Activated CD4-positive, alpha-beta T cell treated with anti-CD3 and anti-CD28 coated beads, Interleukin-2, amount 50 U/mL, for 1 hour (primary cell): ENCODE measurements at regions not wholly inside any gene's neighbourhood (a gene's known extent, or its start where the extent isn't known, plus 50 kb on each side); places are given as distances from the start of the nearest gene placed in this dataset.
"Not testable (repeated sequence)": the region's sequence is repeated elsewhere in the genome, so short reads cannot be mapped to it uniquely, and the experiment has no call there.

ENCODE experiments used
- DNase-seq: peaks from one replicate; pipeline ENCODE4 v3.0.0-alpha.2; 2020

DNA sequence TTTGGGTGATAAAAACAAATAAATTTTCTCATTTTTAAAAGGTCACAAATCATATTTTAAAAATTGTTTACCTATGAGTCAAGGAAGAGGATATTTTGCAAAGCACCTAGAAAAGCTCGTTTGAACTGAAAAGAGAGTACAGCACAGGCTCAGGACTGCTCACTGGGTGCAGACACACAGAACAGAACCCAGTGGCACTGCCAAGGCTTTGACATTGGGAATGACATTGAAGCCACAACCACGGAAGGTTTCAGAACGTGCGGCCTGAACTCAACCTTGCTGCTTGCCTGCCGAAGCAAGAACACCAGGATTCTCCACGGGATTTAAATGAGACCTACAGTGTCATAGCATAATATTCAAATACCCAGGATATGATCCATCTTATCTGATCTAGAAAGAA, 597.1 kb upstream of the B3GAT1 start:
- DNase-seq: no peak

DNA sequence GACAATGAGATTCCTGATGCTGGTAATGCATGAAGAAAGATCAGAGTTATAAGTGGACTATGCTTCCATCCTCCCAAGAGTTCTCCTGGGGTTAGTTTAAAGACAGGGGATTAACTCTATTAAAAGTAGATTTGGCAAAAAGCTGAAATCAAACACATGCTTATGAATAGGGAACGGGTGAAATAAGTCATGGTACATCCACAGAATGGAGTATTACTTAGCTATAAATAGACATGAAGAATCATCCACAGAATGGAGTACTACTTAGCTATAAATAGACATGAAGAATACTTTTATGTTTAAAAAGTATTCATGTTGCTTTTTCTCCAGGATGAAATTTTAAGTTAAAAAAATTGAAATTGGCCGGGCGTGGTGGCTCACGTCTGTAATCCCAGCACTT, 596.4 kb upstream of the B3GAT1 start:
- DNase-seq: no peak

DNA sequence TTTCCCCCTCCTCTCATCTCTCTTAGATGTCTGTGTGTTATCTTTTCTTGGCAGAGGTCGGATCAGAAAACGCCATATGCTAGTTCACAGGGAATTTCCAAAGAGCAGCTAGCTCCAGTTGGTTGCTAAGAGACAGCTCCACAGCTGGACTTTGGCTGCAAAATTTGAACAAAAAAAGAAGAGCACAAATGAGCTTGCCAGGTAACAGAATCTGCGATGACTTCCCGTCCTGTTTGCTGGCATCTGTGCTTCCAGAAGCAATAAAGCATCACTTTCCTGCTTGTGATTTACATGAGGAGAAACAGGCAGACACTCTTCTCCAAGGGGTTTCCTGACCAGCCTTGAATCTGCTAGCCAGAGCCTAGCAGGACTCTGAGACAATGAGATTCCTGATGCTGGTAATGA, 596.0 kb upstream of the B3GAT1 start:
- no peak for DNase-seq

DNA sequence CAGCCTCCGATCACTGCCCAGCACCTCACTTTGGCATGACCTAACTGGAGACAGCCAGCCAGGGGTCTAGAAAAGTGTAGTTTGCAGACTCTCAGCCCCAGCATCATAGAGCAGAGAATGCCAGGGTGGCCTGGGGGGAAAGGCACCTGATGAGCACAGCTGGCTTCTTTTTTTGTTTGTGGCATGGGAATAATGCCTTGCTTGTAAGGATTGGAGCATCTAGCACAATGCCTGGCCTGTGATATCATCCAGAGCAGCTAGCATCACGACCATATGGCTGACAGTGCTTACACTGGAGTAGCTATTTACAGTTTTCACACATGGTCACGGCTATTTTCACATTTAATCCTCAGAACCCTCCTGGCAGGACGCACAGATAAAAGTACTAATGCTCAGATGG, 594.8 kb upstream of the B3GAT1 start:
- DNase-seq: no peak

DNA sequence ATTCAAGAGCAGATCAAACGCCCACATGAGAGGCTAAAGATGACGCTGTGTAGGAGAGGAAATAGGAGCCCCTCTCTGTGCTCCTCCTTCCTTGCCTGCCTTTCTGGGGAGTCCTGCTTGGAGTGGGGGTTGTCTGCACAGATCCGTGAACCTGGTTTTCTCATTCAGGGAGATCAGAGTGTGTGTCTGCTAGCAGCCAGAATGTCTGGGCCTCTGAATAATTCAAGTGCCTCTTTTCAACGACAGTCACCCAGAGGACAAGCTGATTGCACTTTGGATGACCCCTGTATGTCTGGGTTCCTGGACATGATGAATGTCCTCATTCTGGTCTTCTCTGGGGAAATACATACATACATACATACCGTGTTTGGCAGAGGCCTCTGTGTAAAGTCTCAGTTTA, 592.5 kb upstream of the B3GAT1 start:
- no peak for DNase-seq

DNA sequence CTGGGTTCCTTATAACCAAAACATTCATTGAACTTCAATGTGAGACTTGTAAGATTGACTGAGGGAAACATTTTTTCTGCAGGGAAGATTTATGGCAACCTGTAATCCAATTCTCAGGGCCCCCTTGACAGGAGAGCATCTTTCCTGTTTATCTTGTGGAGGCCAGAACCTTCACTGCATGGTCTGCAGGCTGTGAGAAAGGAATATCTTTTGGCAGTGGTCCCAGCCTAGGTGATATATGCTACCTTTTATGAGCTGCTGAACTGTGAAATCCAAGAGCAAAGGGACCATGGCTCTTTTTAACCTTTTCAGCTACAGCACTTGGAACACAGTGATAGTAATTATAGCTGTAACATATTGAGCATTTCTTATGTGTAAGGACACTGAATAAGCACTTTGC, 590.2 kb upstream of the B3GAT1 start:
- no peak for DNase-seq

DNA sequence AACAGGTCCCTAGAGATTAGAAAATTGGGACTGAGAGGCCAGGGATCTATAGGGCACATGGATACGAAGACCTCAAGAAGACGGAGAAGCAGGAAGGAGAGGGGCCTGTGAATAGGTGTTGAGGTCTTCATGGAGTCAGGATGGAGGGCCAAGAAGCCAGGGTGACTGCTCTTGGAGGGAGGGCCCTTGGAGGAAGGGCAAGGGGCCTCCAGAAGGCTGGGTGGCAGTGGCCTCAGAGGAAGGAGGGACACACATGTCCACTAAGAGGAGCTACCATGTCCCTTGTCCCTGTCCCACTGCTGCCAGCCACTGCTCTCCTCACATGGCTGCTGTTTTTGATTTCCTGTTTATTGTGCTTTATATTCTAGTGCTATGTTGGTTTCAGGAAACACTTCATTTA, 589.5 kb upstream of the B3GAT1 start:
- DNase-seq: no peak

DNA sequence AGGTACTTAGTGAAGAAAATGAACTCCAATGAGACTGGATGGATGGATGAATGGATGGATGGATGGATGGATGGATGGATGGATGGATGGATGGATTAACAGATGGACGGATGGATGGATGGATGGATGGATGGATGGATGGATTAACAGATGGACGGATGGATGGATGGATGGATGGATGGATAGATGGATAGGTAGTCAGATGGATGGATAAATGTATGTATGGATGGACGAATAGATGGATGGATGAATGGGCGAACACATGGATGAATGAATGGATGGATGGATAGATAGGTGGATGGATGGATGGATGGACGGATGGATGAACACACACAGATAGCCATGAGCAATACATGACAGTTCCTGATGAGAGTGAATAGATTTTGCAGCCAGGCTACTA, 589.0 kb upstream of the B3GAT1 start:
- not testable (repeated sequence) for DNase-seq

DNA sequence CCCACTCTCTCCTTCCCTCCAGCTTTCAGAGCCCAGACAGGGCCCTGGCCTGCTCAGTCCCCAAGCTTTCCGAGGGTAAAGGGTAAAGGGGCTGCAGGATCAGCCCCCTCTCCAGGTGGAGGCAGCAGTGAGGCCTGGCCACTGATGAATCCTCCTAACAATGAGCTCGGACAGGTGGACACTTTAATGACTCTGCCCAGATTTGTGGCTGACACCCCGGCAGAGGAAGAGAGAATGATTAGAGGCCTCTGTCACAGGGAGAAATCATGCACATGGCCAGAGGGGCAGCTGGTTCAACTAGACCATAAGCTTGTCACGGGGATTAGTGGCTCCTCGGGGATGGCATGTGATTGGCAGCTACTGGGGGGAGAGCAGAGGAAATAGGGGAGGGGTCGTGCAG, 587.5 kb upstream of the B3GAT1 start:
- DNase-seq: no peak

DNA sequence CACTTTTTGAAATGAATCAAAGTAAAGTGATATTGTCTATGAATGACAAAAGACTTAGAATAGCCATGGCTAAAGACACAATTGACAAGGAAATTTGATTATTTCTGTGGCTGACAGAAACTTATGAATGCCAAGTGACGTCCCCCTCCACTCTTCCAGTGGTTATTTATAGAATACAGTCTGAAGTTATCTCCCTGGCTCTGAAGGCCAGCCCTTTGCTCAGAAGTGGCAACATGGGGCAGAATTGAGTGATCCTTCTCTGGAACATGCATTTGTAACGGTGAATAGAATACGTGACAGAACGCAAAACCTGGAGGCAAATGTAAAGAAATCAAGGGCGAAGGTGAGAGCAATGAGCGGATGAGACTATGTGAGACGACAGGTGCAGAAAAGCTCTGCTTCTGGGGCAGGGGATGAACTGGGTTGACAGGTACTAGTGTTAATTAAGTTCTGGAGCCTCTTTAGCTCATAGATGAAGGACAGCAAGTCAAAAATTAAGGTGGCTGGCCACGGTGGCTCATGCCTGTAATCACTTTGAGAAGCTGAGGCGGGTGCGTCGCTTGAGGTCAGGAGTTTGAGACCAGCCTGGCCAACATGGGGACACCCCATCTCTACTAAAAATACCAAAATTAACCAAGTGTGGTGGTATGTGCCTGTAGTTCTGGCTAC, 585.7 kb upstream of the B3GAT1 start:
- DNase-seq: no peak

DNA sequence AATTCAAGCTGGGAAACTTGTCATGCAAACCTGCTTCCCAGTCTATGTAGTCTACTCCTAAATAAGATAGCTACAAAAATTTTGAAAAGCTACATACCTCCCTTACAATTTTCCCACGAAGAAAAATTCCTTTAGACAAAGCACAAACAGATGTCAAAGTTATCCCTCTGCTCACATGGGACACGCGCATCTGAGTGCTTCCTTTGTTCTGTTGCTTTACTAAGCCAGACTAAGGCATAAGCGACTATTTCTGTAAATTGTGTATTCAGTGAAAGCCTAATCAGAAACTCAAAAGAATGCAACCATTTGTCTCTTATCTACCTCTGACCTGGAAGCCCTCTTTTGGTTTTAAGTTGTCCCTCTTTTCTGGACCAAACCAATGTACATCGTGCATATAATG, 583.7 kb upstream of the B3GAT1 start:
- DNase-seq: no peak

DNA sequence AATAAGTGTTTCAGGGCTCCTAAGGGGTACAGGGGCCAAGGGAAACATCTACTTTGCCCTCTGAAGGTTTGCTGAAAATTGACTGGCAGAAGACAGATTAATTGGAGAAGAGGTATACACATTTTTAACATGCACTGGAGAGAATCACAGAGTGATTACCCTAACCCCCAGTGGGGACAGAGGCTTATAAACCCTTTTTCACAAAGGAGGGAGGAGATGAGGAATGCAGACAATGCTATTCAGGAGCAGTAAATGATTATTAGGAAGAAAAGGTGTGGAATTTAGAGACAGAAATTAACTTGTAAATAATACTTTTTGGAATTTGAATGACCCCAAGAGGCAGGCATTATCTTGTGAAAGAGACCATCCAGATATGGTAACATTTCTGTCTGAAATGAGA, 582.4 kb upstream of the B3GAT1 start:
- DNase-seq: no peak

DNA sequence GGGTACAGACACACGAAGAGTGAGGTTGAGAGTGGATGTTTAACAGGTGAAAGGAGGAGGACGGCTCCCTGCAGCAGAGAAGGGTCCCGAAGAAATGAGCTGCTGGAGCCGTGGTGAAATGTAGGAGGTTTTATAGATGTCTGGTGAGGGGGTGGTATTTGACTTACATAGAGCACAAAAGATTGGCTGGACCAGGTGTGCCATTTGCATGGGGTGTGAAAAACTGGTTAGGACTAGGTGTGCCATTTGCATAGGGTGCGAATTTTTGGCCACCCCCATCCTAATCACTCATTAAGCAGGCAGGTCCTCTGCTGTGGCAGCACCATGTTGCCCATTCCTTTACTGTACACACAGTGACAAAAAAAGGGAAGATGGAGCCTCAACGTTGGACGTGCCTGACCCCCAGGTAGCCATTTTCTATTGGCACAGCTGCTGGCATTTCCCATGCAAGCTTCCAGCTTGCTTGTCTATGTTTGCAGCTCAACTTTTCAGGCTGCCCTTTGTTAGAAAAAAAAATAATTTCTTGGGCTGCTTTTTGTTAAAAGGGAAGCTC, 581.7 kb upstream of the B3GAT1 start:
- no peak for DNase-seq

DNA sequence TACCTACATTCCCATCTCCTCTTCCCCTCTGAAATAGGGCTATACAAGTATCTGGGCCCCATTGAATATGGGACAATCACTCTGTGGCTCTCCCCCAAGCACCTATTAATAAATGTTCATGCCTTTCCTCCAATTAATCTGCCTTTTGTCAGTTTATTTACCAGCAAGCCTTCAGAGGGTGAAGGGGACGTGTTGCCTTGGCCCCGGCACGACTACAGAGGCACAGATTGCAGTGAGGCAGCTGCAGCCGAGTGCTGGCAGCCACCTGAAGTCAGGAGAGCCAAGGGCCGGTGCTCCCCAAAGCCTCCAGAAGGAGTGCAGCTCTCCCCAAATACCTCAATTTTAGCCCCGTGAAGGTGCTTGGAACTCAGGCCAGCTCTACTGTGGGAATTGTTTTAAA, 580.9 kb upstream of the B3GAT1 start:
- DNase-seq: no peak

DNA sequence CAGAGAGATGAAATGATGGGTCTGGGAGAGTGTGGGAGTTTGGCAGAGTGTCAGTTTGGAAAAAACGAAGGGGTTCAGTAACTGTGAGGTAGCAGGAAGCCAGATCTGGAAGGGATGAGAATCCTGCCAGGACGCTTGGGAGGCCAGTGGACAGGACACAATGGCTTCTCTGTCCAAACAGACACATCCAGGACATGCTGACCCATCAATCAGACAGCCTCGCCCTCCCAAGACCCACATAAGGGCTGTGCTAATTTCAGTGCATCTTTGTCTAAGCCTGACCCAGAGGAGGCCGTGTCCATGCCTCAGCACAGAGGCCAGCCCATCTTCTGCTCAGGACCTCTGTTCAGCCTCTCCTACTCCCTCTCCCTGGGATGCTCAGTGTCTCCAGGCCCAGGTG, 576.5 kb upstream of the B3GAT1 start:
- no peak for DNase-seq

DNA sequence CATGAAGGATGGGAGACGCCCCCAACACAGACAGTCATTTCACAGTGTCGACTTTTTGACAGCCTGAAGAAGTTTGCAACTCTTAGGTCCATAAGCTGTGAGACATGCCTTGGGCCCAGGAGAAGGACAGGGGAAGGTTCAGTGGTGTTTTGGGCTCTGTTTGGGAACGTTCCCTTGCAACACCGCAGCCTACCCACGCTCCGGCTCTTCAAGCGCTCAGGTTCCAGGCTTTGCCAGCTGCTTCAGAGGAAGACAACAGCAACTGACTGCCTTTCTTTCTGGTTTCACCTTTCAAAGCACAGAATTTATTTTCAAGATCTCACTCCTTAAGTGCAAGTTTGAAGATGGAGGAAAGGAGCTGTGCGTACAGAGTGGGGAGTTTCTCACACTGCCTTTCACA, 575.8 kb upstream of the B3GAT1 start:
- DNase-seq: no peak

DNA sequence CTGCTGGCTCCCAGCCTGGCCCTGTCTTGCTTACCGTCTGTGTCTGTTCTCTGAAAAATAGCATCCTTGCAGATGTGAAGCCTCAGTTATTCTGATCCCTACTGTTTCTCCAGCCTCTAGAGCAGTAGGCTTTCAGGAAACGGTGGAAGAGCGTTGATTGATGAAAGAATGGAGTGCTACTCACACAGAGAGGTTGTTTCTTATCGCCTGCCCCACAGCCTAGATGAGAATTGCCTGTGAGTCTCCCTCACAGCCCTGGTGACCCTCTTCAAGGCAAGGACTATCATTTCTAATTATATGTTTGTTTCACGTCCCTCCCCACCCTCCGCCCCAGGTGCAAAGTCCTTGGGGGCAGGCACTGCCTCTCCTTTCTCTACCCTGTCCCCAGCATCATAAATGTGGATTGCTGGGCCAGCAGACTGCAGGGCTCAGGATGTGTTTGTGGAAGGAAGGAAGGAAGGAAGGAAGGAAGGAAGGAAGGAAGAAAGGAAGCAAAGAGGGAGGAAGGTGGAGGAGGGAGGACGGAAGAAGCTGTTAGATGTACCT, 575.3 kb upstream of the B3GAT1 start:
- no peak for DNase-seq

DNA sequence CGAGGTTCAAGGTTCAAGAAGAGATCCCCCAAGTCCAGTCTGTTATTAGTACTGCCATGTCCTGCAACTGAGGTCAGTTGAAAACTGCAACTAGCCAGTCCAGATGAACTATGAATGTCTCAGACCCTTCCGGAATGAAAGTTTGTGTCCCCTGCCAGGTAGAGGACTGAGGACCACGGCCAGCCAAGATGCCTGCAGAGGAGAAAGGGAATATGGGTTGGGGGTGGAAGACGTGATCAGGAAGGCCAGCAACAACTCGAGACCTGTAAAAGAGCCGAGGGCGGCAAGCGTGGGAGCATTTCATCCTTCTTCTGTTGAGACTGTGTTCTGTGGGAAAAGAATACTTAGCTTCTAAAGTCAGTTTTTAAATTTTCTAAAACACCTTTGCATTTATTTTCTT, 572.4 kb upstream of the B3GAT1 start:
- DNase-seq: no peak

DNA sequence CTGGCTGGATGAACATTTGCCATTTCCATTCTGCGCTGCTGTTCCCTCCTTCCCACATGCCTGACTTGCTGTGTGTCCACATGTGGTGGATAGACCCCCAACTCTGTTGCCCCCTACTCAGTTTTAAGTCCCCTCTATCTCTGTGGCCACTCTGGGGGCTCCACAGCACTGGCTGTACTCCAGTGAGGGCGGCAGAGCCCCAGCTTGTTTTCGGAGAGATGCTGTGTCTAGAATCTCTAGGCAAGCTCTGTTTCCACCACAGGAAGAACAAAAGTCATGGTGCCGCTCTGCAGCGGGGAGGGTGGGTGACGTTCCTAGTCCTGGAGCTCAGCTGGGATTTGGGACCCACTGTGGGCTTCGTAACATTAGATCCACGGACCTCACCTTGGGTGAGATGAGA, 570.4 kb upstream of the B3GAT1 start:
- DNase-seq: not testable (repeated sequence)

DNA sequence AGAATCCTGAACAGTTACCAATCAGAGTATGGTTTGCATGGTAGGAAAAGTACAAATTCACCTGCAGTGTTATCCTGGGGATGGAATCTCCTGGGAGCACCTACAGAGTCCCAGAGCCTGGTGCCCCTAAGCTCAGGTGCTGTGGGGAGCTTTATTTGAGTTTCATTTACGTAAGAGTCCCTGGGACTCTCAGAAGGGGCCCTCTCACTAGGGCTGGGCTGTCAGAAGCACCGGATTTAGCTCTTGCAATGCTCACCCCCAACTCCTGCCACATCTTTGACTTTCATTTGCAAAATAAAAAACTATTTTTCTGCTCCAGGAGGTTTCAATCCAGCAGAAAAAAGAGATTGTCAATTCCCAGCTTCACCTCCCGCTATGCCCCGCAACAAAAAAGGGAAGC, 569.8 kb upstream of the B3GAT1 start:
- no peak for DNase-seq

DNA sequence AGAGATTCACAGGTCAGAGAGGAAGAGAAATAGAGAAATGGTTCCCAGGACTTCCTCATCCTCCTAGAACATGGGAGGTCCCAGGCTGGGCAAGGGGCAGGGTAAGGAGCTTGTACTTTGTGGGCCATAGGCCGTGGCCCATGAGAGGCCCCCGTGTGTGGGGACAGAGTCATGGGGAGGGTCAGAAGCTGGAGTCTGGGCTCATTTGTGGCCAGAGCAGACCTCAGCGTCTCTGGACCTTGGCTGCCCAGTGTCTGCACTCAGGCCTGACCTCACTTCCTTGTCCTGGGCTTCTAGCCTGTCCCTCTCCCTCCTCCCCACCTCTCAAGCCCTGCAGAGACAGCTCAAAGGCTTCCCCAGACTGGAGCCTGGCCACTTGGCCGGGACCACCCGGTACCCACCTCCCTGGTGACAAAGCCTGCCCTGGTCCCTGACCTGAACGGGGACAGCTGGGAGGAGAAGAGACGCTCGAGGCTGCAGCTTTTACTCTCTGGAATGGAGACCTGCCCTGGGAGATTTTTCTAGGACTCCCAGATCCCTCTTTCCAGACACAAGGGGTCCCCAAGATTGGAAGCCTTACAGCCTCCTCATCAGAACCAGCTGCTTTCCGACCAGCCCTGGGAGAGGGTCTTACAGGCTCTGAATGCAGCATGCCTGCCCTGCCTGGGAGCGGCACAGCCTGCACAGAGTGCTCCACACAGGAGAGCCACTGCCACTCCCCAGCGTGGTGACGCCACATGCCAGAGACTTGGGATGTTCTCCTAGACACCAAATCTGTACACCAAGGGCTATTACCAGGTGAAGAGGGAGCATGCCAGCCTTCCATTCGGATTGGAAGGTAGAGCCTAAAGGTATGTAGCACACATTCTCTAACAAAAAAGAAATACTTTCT, 569.0 kb upstream of the B3GAT1 start:
- DNase-seq: no peak

DNA sequence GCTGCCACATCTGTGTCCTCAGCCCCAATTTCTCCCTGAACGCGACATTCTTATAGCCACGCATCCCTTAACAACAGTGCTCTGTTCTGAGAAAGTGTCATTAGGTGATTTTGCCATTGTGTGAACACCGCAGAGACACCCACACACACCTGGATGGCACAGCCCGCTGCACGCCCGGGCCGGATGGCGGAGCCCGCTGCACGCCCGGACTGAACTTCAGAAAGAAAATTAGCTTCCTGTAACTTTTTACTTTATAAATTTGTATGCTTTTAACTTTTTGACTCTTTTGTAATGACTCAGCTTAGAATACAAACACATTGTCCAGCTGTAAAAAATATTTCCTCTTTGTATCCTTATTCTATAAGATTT, 567.0 kb upstream of the B3GAT1 start:
- DNase-seq: not testable (repeated sequence)

DNA sequence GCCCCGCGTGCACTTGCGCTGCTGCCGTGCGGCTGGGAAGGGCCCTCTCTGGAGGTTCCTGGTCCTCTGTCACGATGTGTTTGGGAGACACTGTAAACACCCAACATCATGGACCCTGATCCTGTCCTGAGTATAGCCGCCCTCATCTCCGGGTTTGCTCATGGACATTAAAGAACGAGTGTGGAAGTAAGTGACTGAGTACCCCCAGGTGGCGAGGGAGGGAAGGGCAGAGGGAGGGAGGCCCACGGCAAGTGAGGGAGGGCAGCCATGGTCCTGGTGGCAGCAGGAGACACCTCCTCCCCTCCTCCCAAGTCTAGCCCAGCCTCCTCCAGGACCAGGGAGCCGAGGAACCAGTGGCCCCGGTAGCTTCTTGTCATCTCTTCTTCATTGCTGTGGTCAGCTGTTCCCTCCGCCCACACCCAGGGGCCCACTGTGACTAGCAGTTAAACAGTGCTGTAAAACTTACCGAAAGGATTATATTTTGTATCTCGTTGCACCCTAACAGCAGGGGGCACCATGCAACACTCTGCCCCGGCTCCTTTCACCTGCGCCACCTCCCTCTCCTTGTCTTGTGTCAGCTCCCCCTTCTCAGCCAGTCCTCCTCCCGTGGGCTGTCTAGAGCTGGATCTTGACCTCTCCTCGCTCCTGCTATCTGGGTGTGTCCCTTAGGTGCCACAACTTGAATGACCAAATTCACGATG, 566.5 kb upstream of the B3GAT1 start:
- DNase-seq: no peak

DNA sequence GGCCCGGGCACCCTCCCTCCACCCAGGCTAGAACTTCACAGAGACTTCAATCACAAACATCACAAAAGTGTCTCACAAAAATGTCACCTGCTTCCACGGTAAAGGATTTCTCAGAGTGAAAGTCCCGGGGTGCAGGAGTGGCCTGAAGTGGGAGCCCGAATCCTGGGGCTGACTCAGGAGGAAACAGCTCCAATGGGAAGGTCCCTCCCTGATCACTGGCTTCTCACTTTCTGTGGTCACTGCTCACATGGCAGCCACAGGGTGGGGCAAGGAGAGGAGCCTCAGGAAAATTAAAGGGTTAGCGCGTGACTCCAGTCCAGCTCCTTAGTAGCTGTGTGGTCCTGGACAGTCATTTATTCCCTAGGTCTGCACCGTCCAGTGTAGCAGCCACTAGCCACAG, 564.5 kb upstream of the B3GAT1 start:
- DNase-seq: no peak
